SK-N-SH treated with all-trans-retinoic acid at 6 μM for 48 hours (cell line): ENCODE measurements at regions not wholly inside any gene's neighbourhood (a gene's known extent, or its start where the extent isn't known, plus 50 kb on each side); places are given as distances from the start of the nearest gene placed in this dataset.

Experiments
- PPARA ChIP-seq: fragments of 250-450 bp; sonication (Bioruptor Pico); IDR thresholded peaks from 2 replicates; pipeline ENCODE4 v1.5.0; 2020; ENCODE audit warnings: mild to moderate bottlenecking, borderline replicate concordance
- RARB ChIP-seq: fragments of 250-450 bp; sonication (Bioruptor Pico); IDR thresholded peaks from 2 replicates; pipeline ENCODE4 v1.8.0; 2021; ENCODE audit warnings: mild to moderate bottlenecking, moderate library complexity
- ZFP3 ChIP-seq: fragments of 250-450 bp; sonication (Bioruptor Pico); IDR thresholded peaks from 2 replicates; pipeline ENCODE4 v1.5.0; 2020; ENCODE audit warnings: mild to moderate bottlenecking, moderate library complexity
- ZNF565 ChIP-seq: fragments of 450-650 bp; formaldehyde crosslinking; conservative IDR thresholded peaks from 2 replicates; pipeline ENCODE4 v1.5.0; 2020; ENCODE audit warnings: low read depth, mild to moderate bottlenecking, moderate library complexity

DNA sequence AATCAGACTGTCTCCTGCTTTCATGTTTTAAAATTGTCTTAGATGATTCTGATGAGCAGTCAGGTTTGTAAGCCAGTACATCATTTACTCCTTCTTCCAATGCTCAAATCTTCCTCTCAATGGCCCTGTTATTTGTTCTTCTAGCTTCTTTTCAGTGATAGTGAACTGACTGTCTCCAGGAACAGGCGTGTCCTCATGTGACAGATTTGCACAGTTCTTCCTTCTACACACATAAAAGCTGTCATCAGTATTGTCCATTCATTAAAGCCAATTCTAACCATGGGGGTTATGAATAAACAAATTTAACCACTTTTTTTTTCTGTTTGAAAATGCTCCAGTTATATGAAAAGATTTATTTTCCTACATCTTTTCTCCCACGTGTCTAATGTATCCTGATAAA is 308.7 kb upstream of the SORCS1 start:
- TF ChIP-seq ZFP3 (CRISPR knock-in tag) (no peak), RARB (no peak), ZNF565 (CRISPR knock-in tag) (no peak), PPARA (CRISPR knock-in tag) (no peak)
